SK-N-MC (cell line): ENCODE measurements at regions not wholly inside any gene's neighbourhood (a gene's known extent, or its start where the extent isn't known, plus 50 kb on each side); places are given as distances from the start of the nearest gene placed in this dataset.

Source experiments
- EZH2 ChIP-seq: fragments of 200-600 bp; sonication (generic); IDR thresholded peaks from one replicate; pipeline ENCODE4 v1.6.1; 2017; ENCODE audit warnings: antibody characterized with exemption
- POLR2AphosphoS5 ChIP-seq: IDR thresholded peaks from 2 replicates; pipeline ENCODE4 v1.6.1; 2012; ENCODE audit warnings: mild to moderate bottlenecking, low read depth, low read length, borderline replicate concordance

GRCh38 chr2:576292-576691, 100.9 kb downstream of the TMEM18 start:
- TF ChIP-seq EZH2 = no peak
- no peak for TF ChIP-seq POLR2AphosphoS5
